CD4-positive, alpha-beta T cell treated with Interleukin-15 for 4 hours (primary cell): ENCODE measurements at regions not wholly inside any gene's neighbourhood (a gene's known extent, or its start where the extent isn't known, plus 50 kb on each side); places are given as distances from the start of the nearest gene placed in this dataset.

ENCODE experiments used
- DNase-seq: peaks from one replicate; pipeline ENCODE4 v3.0.0-alpha.2; 2020; ENCODE audit warnings: low spot score

DNA sequence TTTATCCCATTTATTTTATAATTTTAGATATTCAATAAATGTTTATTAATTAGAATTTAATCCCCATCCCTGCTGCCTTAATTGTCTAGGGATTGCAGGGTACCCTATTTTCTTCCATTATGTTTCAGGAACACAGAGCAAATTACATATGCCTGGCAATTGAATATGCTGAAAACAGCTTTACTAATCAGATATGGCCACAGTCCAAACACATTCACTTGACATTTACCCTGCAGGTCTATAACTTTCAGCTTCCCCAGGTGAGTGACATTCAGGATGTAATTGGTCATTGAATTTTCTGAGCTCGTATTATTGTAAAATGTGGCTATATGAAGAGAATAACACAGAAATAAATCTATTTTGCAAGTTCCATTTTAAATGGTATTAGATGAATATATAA is 218.7 kb upstream of the NDST4 start:
- no peak for DNase-seq

DNA sequence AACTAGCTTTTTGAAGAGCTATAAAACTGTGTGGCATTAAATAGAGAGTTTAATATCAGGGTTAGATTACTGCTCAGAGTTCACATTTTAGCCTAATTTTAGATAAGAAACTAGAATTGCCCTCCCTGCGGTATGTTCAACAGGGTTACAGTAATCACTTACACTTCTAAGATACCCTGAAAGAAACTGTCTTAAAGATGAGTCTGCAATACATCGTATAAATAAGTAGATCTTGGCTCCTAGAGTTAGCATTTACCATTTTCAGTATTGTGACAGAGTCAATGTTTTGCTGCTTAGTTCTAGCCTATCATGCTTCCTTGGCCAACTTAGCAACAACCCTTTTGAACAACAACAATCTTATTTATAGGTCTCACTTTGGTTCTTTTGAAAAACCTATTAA is 217.8 kb upstream of the NDST4 start:
- DNase-seq, result no peak

DNA sequence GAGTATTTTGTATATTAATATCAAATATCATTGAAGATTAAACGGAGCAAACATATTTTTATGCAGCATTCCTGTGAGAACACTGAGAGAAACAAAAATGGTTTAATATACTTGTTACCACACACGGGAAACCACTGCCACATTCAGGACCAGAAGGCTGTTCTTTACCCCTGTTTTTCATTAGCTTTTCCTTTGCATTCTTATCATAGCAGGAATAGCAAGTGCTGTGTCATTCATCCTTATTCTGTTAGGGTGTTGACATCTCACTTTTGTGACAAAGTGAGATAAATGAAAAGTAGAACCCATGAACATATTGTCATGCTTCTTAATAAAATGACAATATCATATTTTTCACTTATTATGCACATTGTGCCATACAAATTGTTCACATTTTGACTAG is 212.4 kb upstream of the NDST4 start:
- DNase-seq, result no peak

DNA sequence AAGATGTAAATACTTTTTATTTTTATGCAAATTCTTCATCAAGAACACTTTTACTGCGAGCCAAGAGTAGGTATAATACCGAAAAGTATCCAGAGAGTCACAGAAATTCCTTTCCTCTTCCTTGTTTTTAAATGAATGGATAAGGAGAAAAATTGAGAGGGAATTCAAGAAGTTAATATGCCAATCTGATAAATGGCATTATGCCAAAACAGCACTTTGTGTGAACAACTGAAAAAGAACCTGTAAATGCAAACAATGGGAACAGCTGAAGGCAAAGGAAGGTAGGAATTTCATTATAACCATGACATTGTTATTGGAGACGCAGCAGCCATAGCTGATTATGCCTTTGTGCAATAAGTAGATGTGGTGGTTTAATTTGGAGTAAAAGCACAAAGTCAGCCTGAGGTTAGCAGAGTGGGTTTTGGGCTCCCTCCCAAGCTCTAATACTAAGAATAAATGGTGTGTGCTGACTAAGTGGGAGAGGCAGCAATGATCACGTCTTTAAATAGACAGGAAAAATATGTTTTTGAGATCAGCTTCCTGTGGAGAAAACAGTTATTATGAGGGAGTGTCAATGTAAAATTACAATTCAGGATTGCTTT is 209.8 kb upstream of the NDST4 start:
- no peak for DNase-seq

DNA sequence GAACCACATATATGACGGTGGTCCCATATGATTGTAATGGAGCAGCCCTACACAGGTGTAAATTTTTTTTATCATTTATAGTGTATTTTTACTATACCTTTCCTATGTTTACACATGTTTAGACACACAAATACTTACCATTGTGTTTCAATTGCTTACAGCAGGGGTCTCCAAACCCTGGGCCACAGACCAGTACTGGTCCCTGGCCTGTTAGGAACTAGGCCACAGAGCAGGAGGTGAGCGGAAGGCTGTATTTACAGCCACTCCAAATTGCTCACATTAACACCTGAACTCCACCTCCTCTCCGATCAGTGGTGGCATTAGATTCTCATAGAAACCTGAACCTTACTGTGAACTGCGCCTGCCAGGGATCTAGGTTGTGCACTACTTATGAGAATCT is 201.8 kb upstream of the NDST4 start:
- no peak for DNase-seq

DNA sequence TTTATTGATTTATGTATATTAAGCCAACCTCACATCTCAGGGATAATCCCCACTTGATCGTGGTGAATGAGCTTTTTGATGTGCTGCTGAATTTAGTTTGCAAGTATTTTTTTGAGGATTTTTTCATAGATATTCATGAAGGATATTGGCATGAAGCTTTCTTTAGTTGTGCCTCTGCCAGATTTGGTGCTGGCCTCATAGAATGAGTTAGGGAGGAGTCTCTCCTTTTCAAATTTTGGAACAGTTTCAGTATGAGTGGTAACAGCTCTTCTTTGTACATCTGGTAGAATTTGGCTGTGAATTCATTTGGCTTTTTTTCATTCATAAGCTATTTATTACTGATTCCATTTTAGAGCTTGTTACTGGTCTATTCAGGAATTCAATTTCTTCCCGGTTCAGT is 197.2 kb upstream of the NDST4 start:
- DNase-seq, result no peak

DNA sequence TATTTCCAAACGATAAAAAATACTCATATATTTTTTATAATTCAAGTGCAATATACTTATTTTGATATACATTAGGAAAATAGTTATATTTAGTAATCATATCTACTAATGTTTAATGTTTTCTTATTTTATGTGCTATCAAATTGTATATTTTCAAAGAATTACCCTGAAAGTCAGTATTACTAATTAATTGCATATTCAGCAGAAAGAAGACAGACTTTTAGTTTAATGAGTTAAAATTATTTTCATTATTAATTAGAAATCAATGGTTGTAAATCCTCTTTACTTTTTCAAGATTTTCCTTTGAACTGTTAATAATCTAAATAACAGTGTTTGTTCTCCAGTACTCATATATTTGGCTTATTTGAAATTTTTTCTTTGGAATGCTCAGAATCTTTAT is 181.3 kb upstream of the NDST4 start:
- no peak for DNase-seq

DNA sequence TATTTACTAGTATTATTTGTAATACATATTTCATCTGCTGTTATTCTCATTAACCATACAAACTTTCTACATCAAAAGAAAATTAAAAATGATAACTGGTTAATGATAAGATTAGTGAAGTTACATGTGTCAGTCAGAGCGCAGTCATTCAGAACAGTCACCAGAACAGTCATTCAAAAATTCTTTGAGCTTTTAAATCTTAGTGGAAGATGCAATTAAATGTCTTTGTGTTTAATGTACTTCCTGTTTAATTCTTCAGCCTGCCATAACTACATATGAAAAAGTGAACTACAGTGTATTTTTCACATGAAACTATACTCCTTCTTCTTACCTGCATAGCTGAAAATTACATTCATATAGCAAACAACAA is 179.7 kb upstream of the NDST4 start:
- no peak for DNase-seq

DNA sequence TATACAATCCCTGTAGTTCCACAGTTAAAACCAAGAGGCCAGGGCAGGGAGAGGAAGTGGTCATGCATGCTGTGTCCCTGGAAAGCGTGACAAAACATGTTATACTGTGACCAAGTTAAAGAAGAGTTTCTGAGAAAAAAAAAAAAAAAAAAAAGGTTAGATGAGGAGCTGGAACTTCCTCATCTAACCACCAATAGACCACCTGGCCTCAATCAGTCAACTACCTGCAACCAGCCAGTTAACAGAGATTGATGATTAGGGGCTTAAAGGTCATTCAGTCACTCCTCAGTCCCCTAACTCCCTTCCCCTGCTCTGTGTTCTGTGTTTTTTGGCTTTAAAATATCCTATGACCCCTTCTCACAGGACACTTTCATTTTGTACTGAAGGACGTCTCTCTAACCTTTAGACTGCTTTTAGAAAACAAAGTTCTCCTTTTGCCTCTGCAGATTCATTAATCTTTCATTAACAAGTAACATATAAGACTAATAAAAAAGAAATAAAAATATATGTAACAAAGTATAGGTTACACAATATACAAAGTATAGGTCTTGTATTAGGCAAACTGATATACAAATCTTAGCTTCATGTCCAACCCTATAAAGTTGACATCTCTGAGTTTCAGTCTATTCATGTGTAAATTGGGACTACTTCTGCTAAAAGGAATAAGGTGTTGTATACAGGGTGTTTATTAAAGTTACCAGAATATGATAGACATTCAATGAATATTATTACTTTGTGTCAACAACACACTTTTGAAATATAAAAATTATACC is 179.1 kb upstream of the NDST4 start:
- DNase-seq, result no peak

DNA sequence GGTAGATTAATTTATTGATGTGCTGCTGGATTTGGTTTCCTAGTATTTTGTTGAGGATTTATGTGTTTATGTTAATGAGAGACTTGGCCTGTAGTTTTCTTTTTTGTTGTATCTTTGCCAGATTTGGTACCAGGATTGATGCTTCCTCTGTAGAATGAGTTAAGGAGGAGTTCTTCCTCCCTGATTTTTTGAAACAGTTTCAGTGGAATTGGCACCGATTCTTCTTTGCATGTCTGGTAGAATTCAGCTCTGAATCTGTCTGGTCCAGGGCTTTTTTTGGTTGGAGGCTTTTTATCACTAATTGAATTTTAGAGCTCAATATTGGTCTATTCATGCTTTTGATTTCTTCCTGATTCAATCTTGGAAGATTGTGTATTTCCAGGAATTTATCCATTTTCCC is 174.0 kb upstream of the NDST4 start:
- no peak for DNase-seq

DNA sequence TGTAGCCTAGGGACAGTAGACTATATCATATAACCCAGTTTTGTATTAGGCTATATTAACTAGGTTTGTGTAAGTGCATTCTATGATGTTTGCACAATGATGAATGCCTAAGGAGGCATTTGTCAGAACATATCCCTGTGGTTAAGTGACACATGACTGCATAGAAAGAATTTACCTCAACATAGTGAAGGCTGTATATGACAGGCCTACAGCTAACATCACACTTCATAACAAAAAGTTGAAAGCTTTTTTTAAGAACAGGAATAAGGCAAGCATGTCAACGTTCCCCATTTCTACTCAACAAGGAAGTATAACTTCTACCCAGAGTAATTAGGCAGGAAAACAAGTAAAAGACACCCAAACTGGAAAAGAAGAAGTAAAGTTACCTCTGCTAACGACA is 165.9 kb upstream of the NDST4 start:
- no peak for DNase-seq

DNA sequence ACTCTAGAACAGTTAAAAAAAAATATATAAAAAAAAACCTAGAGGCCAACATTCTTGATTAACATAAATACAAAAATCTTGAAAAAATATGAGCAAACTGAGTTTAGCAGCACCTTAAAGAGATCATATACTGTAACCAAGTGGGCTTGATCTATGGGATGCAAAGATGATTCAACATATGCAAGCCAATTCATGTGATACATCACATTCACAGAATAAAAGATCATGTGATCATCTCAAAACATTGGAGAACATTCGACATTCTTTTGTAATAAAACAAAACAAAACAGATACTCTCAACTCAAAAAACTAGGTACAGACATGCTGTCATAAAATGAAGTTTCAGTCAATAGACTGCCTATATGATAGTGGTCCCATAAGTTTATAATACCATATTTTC is 165.4 kb upstream of the NDST4 start:
- DNase-seq, result no peak

DNA sequence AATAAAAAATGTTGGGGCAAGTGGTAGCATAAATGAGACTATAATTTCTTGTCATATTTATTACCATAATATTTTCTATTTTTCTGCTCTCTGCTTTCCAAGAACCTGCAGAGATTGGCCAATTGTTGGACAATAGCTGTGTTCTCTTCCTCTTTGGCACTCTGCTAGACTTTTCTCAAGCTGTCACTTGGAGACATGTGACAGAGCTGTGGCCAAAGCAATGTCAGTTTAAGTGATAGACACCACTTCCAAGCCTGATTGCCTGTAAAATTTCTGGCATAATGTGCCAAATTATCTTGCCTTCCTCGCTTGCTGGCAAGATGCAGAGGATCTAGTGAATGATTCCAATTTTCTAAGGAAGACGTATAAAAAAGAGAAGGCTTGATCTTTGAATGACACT is 162.2 kb upstream of the NDST4 start:
- DNase-seq, result no peak

DNA sequence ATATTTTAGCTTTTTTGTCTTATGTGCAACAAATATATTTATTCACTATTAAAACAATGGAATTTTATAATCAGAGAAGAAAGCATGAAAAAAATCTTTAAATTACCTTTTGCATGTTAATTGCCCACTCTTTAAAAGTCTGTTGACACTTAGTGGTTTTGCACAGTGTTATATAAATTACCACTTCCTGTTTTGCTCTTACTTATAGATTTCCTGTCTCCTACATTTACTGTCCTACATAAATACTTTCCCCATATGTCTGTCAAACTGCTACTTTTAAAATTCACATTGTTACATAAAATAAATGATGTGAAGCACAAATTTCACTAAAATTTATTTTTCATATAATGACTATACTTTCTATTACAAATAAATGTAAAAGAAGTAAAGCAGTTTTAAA is 161.1 kb upstream of the NDST4 start:
- DNase-seq, result no peak

DNA sequence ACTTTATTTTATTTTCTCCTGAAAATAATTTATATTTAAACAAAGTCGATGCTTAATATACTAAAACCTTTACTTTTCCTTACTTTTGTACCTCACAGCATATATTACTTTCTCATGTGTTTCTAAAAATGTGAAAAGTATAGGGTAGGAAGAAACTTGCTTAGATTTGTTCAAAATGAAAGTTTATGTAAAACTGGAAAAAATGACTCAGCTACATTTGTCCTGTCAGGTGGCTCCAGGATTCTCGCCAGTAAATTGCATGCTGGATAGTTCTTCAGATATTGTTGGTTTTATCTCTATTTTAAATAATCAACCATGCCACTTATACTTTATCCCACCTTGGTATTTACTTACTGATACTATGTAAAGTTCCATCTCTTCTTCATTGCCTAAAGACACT is 159.2 kb upstream of the NDST4 start:
- DNase-seq, result no peak

DNA sequence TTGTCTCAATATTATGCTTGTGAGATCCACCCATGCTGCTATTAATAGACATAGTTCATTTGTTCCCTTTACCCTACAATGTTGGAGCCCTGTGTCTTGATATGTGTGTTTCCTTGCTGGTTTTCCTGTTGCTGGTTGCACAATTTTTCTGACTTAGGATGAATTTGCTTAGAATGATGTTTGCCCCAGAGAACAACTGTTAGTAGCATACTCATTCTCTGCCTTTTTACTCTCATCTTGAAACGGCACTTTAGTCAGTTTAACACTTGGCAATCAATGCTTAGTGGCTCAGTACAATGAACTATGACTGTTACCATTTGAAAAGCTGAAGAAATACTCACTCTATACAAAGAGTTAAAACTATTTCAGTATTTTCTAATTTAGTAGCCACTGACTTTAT is 158.8 kb upstream of the NDST4 start:
- no peak for DNase-seq

DNA sequence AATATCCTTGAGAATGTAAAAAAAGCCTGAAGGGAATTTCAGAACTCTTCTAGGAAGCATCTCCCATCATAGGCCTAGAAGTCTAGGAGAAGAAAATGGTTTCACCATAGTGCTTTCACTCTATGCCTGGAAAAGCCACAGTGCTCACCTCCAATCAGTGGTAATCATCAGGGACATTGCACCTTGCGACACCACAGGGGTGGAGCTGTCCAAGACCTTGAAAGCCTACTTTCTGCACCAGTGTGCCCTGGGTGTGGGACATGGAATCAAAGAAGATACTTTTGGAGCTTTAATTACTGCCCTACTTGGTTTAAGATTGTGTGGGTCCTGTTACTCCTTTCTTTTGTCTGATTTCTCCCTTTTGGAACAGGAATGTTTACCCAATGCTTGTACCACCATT is 146.8 kb upstream of the NDST4 start:
- no peak for DNase-seq

DNA sequence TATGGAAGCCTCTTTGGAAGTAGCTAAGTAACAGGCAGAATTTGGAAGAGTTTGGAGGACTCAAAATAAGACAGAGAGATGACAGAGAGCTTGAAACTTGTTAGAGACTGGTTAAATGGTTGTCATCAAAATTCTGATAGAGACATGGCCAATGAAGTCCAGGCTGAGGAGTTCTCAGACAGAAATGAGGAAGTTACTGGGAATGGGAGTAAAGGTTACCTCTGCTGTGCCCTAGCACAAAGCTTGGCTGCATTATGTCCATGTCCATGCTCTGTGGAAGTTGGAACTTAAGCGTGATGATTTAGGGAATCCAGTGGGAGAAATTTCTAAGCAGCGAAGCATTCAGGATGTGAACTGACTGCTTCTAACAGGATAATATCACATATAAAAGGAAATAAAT is 146.2 kb upstream of the NDST4 start:
- DNase-seq, result no peak

DNA sequence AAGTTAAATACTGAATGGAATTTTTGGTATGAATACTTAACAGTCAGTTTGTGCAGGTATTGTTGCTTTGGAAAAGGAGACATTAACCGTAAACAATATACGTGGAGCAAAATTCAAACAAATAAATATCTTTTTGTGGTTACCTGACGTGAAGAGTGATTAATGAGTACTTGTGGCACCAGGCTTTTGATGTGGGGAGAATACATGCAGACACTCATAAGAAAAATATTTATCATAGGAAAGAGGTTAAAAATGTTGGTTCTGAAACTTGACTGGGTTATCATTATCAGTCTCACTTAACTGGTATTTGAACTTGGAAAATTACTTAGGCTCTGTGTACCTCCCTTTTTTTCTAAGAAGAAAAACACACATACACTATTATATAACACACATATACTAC is 136.4 kb upstream of the NDST4 start:
- no peak for DNase-seq

DNA sequence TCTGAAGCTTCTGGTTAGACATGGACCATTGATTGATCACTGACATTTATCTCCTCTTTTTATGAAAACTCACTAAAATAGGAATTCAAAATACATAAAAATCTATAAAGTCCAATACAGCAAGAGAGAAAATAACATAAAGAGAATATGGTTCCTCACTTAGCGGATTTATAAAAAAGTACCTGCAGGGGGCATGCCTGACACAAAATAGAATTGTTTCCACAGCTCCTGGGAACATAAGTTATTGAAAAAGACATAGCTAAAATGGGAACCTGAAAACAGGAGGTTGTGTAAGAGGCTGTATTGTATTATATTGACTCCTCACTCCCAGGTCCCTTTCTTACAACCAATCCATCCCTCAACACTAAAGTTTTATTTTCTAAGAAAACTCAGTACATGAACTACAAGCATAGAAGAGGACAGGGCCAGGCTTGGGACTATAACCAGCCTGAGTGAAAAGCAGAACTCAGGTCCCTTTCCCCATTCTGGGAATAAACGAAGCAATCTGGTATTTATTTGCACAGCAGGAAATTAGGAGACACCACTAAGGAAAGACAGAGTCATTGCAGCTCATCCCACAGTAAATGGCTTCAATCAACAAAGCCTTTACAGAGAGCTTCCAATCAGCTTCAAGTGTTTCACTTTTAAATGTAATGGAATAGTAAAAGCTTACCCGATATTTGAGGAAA is 121.1 kb upstream of the NDST4 start:
- no peak for DNase-seq

DNA sequence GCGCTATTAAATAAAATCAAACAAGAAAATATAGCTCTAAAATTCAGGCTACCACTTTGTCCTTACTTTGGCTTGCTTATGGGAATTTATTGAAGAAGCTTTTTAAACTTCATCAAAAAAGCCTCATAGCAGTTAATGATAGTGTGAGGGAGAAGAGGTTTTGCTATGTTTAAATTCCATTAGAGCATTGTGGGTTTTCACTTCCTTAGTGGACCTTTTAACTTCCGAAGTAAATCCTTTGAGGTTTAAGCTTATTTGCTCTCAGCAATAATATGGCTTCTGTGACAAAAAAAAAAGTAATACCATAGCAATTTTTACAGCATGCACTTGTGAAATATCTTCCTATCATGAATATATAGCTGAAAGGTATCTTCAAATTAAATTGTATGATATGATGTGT is 120.2 kb upstream of the NDST4 start:
- no peak for DNase-seq

DNA sequence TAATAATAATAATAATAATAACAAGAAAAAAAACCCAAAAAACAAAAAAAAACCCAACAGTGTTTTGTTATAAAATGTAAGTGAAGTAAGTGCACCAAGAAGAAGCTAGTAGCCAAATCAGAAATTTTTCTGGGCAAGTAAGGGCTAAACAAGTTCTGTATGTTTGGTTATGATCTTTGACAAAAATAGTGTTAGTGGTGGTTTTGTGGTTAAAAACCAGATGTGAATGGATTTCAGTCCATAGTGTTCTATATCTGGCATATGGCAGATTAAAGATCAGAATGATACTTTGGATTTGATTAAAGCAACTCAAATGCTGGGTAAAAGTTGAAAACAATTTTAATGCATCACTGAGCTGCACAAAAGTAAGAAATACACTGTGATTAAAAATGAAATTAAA is 116.5 kb upstream of the NDST4 start:
- no peak for DNase-seq

DNA sequence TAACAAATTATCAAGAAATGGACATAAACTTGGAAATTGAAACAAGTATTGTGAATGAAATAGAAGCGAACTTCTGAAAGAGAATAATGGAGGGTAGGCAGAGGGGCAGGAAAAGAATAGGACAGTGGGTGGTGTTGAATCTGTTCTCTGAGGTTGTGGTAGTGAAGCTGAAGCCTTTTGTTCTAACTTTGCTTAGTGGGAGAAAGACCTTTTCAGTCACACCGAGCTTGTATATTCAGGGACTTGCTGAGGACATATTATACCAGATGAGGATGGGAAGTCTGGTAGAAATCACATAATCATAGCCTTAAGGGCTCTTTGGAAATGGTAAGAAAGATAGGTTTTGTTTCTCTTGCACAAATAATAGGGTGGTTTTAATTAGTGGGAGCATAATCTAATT is 115.4 kb upstream of the NDST4 start:
- DNase-seq, result no peak

DNA sequence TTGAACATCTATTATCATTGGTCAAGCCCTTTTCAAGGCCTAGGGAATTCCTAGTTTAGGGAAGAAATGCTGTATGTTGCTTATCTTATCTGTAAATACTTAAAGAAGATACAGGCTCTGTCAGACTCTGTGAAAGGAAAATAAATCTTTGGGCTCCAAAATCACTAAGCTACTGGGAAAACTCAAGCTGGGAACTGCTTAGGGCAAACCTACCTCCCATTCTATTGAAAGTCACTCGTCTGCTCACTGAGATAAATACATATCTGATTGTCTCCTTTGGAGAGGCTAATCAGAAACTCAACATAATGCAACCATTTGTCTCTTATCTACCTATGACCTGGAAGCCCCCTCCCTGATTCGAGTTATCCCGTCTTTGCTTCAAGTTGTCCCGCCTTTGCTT is 108.6 kb upstream of the NDST4 start:
- DNase-seq, result no peak
